Activated naive CD8-positive, alpha-beta T cell treated with anti-CD3 and anti-CD28 coated beads, Interleukin-2, amount 50 U/mL, for 24 hours (primary cell): ENCODE measurements at regions not wholly inside any gene's neighbourhood (a gene's known extent, or its start where the extent isn't known, plus 50 kb on each side); places are given as distances from the start of the nearest gene placed in this dataset.

ENCODE experiments used
- ATAC-seq: fragments of 150-1000 bp; cut with Tn5 transposase; one replicate; pipeline ENCODE4 v1.10.0; 2021
- DNase-seq: peaks from one replicate; pipeline ENCODE4 v3.0.0; 2021
- H3K27ac Mint-ChIP-seq: one replicate; pipeline ENCODE4 v1.8.0; 2021; ENCODE audit warnings: mild to moderate bottlenecking, mixed read lengths
- H3K27me3 Mint-ChIP-seq: one replicate; pipeline ENCODE4 v1.8.0; 2021; ENCODE audit warnings: mixed read lengths
- H3K36me3 Mint-ChIP-seq: one replicate; pipeline ENCODE4 v1.8.0; 2021; ENCODE audit warnings: low read depth, mixed read lengths
- H3K4me1 Mint-ChIP-seq: one replicate; pipeline ENCODE4 v1.8.0; 2021; ENCODE audit warnings: mixed read lengths
- H3K4me3 Mint-ChIP-seq: one replicate; pipeline ENCODE4 v1.8.0; 2021; ENCODE audit warnings: mild to moderate bottlenecking, moderate library complexity, mixed read lengths
- H3K9me3 Mint-ChIP-seq: one replicate; pipeline ENCODE4 v1.8.0; 2021; ENCODE audit warnings: mixed read lengths

GRCh38 chr15:26477044-26477443, 295.8 kb downstream of the GABRB3 start:
- DNase-seq: no peak
- Mint-ChIP-seq H3K4me1 (no peaks in the 10 kb centered on the region), H3K4me3 (no peak overlapping the region), H3K27ac (no peak overlapping the region), H3K36me3 (no peaks in the 10 kb centered on the region), H3K27me3 (no peaks in the 10 kb centered on the region), H3K9me3 (peaks cover 21% of the 10 kb centered on the region)
- no peak for ATAC-seq

- Mint-ChIP-seq H3K27ac (no peak overlapping the region), H3K9me3 (peaks cover 22% of the 10 kb centered on the region), H3K27me3 (no peaks in the 10 kb centered on the region), H3K4me3 (no peak overlapping the region), H3K4me1 (no peaks in the 10 kb centered on the region), H3K36me3 (no peaks in the 10 kb centered on the region)
- ATAC-seq (no peak), DNase-seq (no peak)
Measured at GRCh38 chr15:26475554-26475953, 297.3 kb downstream of the GABRB3 start.

DNA sequence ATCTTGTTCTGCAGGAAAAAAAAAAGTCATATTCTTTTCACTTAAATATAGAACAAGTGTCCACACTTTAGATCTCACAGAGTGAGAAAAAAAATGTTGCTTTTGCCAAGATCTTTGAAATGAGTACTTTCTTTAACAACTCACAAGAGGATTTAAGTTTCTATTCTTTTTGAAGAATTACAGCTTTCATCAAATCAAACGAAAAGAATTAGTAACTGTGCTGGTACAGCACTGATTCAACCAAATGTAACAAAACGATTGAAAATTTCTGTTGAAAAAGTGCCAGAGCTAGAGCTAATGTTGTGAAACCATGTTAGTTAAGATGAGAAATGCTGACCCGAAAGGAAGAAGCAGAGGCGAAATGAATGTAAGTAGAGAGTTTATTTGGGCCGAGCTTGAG, 300.2 kb downstream of the GABRB3 start:
- Mint-ChIP-seq H3K4me3 (no peak overlapping the region), H3K9me3 (peaks cover 25% of the 10 kb centered on the region), H3K27ac (no peak overlapping the region), H3K36me3 (no peaks in the 10 kb centered on the region), H3K27me3 (no peaks in the 10 kb centered on the region), H3K4me1 (no peaks in the 10 kb centered on the region)
- no peak for ATAC-seq
- no peak for DNase-seq

DNA sequence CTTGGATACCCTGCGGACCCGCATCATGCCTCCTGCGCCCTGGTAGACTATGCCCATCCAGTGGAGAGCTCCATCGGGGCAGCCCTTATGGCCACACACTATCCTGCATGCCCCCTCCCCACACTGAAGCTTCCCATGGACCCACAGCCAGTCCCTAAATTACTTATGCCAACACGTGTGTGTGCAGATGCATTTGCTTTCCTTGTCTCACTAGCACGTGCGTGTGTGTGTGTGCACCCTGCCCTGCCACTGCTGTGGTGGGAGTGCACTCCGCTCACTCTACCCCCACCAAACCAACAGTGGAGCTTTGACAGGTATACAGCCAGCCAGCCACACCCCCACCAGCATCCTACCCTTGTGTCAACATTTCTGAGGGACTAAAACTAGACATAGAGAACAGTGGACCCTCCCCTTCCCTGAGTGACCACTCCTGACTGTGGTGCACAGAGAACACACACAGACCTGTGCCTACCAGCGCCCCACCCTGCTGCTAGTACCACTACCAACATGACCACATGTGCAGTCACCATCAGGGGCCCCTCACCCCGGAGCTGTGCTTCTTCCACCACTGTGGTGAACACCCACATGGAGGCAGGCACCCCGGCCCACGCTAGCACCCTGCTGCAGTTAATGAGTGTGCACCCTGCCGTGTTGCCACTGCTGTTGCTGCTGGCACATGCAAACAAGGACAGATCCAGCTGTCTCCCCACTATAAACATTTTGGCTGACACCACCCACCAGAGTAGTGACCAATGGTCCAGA, 310.8 kb downstream of the GABRB3 start:
- ATAC-seq (no peak), DNase-seq (no peak)
- Mint-ChIP-seq H3K4me3 (no peak overlapping the region), H3K9me3 (peaks cover 35% of the 10 kb centered on the region), H3K27ac (no peak overlapping the region), H3K36me3 (no peaks in the 10 kb centered on the region), H3K27me3 (no peaks in the 10 kb centered on the region), H3K4me1 (no peaks in the 10 kb centered on the region)

GRCh38 chr15:26460165-26460564, 312.7 kb downstream of the GABRB3 start:
- ATAC-seq: no peak

DNA sequence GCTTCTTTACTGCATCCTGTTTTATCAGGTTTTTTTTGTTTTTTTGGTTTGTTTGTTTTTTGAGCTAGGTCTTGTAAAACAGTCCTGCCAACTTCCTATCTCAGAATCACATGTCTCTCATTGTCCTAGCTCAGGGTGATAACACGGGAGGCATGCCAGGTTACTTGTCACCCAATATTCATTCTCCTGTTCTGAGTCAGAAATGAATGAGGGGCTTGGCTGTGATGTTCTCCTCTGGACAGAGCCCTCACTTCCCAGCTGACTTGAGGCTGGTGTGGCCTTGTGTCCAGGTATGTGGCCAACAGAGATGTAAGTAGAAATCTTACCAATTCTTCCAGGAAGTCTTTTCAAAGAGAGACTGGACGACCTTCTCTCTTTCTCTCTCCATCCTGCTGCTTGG, 317.0 kb downstream of the GABRB3 start:
- Mint-ChIP-seq H3K4me3 (no peak overlapping the region), H3K27me3 (no peaks in the 10 kb centered on the region), H3K36me3 (no peaks in the 10 kb centered on the region), H3K4me1 (no peaks in the 10 kb centered on the region), H3K9me3 (peaks cover 39% of the 10 kb centered on the region), H3K27ac (no peak overlapping the region)
- DNase-seq (no peak), ATAC-seq (no peak)

More at GRCh38 chr15:26460165-26460564, 312.7 kb downstream of the GABRB3 start:
- H3K4me3 Mint-ChIP-seq: no peak overlapping the region
- H3K27me3 Mint-ChIP-seq: no peaks in the 10 kb centered on the region
- peaks cover 41% of the 10 kb centered on the region for H3K9me3 Mint-ChIP-seq
- no peaks in the 10 kb centered on the region for H3K36me3 Mint-ChIP-seq
- no peak for DNase-seq
- H3K27ac Mint-ChIP-seq: no peak overlapping the region
- H3K4me1 Mint-ChIP-seq: no peaks in the 10 kb centered on the region

DNA sequence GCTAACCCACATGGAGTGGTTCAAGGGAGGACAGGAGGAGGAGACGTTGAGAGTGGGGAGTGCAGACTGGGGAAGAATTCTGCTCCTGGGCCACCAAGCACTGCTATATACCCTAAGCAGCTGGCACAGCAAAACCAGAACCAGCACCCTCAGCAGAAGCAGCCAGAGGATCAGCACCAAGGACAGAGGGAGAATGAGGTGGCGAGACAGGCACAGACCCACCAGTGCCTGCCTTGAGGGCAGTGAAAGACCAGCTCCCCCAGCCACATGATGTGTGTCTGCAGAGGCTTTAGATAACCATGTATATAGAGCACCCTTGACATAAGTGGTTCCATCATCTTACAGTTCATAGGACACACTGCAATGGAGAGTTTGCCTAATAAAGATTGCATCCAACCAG, 319.0 kb downstream of the GABRB3 start:
- no peaks in the 10 kb centered on the region for H3K36me3 Mint-ChIP-seq
- DNase-seq (no peak), ATAC-seq (no peak)
- peaks cover 36% of the 10 kb centered on the region for H3K9me3 Mint-ChIP-seq
- H3K4me3 Mint-ChIP-seq: no peak overlapping the region
- H3K4me1 Mint-ChIP-seq: no peaks in the 10 kb centered on the region
- H3K27me3 Mint-ChIP-seq: no peaks in the 10 kb centered on the region
- no peak overlapping the region for H3K27ac Mint-ChIP-seq

DNA sequence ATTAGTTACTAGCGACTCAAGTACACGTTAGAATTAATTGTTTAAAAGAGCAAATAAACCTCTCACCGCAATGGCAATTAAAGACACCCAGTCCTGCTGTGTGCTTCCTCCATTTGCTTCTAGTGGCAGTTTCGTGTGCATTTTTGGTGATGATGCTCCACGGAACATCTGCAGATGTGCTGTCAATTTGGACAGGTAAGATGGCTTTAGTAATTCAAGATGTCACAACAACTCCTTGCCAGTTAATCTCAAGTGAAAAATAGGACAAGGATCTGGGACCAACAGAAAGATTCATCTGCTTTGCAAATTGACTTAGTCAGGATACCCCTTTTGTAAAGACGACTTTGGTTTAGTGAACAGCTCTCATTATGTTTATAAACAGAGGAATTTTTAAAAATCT, 320.9 kb downstream of the GABRB3 start:
- no peaks in the 10 kb centered on the region for H3K4me1 Mint-ChIP-seq
- H3K27me3 Mint-ChIP-seq: no peaks in the 10 kb centered on the region
- H3K9me3 Mint-ChIP-seq: peaks cover 26% of the 10 kb centered on the region
- H3K4me3 Mint-ChIP-seq: no peak overlapping the region
- no peak for ATAC-seq
- no peak overlapping the region for H3K27ac Mint-ChIP-seq
- no peak for DNase-seq
- no peaks in the 10 kb centered on the region for H3K36me3 Mint-ChIP-seq

GRCh38 chr15:26449291-26449690, 323.6 kb downstream of the GABRB3 start:
- Mint-ChIP-seq H3K9me3 (peaks cover 12% of the 10 kb centered on the region), H3K36me3 (no peaks in the 10 kb centered on the region), H3K4me1 (no peaks in the 10 kb centered on the region), H3K27ac (no peak overlapping the region), H3K27me3 (no peaks in the 10 kb centered on the region), H3K4me3 (no peak overlapping the region)
- ATAC-seq (no peak), DNase-seq (no peak)

DNA sequence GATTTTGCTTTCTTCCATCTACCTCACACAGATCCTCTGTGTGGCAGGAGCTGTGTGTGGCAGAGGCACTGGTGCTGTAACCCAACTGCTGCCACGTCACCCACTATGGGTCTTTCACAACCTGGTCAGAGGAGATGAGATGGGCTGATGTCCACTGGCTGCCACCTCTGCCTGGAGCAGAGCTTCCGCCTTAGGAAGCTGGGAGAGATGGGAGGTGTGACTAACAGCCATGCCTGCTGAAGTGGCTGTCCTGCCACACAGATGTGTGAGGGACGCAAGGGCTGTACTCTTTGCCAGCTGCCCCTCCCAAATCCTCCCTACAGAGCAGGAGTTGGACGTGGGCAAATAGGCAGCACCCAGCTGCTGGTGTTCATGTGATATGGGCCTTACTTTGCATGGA, 329.5 kb downstream of the GABRB3 start:
- Mint-ChIP-seq H3K4me3 (no peak overlapping the region), H3K27me3 (no peaks in the 10 kb centered on the region), H3K36me3 (no peaks in the 10 kb centered on the region), H3K9me3 (peaks cover 11% of the 10 kb centered on the region), H3K4me1 (no peaks in the 10 kb centered on the region), H3K27ac (no peak overlapping the region)
- no peak for DNase-seq
- ATAC-seq: no peak

GRCh38 chr15:26442680-26443079, 330.2 kb downstream of the GABRB3 start:
- no peaks in the 10 kb centered on the region for H3K27me3 Mint-ChIP-seq
- no peak overlapping the region for H3K27ac Mint-ChIP-seq
- H3K4me3 Mint-ChIP-seq: no peak overlapping the region
- peaks cover 11% of the 10 kb centered on the region for H3K9me3 Mint-ChIP-seq
- no peak for ATAC-seq
- H3K36me3 Mint-ChIP-seq: no peaks in the 10 kb centered on the region
- no peak for DNase-seq
- H3K4me1 Mint-ChIP-seq: no peaks in the 10 kb centered on the region

- no peak for DNase-seq
- Mint-ChIP-seq H3K4me3 (no peak overlapping the region), H3K9me3 (peaks cover 11% of the 10 kb centered on the region), H3K27ac (no peak overlapping the region), H3K27me3 (no peaks in the 10 kb centered on the region), H3K4me1 (no peaks in the 10 kb centered on the region), H3K36me3 (no peaks in the 10 kb centered on the region)
- no peak for ATAC-seq
Measured at GRCh38 chr15:26439681-26440080, 333.2 kb downstream of the GABRB3 start.

GRCh38 chr15:26438718-26439117, 334.1 kb downstream of the GABRB3 start:
- no peak overlapping the region for H3K4me3 Mint-ChIP-seq
- peaks cover 11% of the 10 kb centered on the region for H3K9me3 Mint-ChIP-seq
- ATAC-seq (no peak), DNase-seq (no peak)
- no peaks in the 10 kb centered on the region for H3K4me1 Mint-ChIP-seq
- H3K36me3 Mint-ChIP-seq: no peaks in the 10 kb centered on the region
- H3K27me3 Mint-ChIP-seq: no peaks in the 10 kb centered on the region
- no peak overlapping the region for H3K27ac Mint-ChIP-seq

DNA sequence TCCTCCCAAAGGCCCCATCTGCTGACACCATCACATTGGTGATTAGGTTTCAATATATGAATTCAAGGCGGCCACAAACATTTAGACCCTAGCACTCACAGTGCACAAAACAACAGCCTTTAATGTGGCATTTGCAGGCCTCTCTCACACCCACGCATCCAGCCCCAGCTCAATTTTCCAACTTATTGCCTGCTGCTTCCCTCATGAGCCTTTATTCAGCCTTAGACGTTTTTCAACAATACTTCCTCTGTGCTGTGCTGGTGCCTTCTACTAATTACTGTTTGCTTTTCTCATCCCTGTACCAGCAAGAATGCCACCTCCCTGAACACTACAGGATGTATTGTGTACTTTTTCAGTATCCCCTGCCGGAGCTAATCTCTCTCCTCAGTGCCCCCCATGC, 334.6 kb downstream of the GABRB3 start:
- DNase-seq (no peak), ATAC-seq (no peak)
- Mint-ChIP-seq H3K4me3 (no peak overlapping the region), H3K36me3 (no peaks in the 10 kb centered on the region), H3K9me3 (peaks cover 11% of the 10 kb centered on the region), H3K27ac (no peak overlapping the region), H3K4me1 (no peaks in the 10 kb centered on the region), H3K27me3 (no peaks in the 10 kb centered on the region)

- Mint-ChIP-seq H3K27ac (no peak overlapping the region), H3K4me1 (no peaks in the 10 kb centered on the region), H3K36me3 (no peaks in the 10 kb centered on the region), H3K27me3 (no peaks in the 10 kb centered on the region), H3K4me3 (no peak overlapping the region), H3K9me3 (peaks cover 8% of the 10 kb centered on the region)
- no peak for DNase-seq
- no peak for ATAC-seq
Measured at GRCh38 chr15:26433818-26434217, 339.0 kb downstream of the GABRB3 start.

DNA sequence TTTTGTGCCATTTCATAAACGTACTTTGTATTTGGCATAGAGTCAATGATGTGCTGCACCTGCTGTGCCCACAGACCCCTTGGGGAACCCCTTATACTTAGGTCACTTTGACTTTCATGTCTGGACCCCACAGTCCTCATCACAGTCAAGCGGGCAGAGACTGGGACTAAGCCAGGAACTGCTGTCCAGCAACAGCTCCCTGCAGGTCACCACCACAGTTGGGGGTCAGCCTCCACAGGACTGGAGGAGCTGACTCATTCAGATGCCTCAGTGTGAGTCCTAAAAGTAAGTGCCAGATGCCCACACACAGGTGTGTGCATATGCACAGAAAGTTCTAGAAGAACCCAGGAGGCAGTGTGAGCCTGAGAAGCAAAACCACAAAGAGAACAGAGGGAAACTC, 339.8 kb downstream of the GABRB3 start:
- ATAC-seq (no peak), DNase-seq (no peak)
- Mint-ChIP-seq H3K27ac (no peak overlapping the region), H3K4me1 (no peaks in the 10 kb centered on the region), H3K4me3 (no peak overlapping the region), H3K27me3 (no peaks in the 10 kb centered on the region), H3K36me3 (no peaks in the 10 kb centered on the region), H3K9me3 (peaks cover 8% of the 10 kb centered on the region)
